GM06990 (cell line): ENCODE measurements at regions not wholly inside any gene's neighbourhood (a gene's known extent, or its start where the extent isn't known, plus 50 kb on each side); places are given as distances from the start of the nearest gene placed in this dataset.

Experiments used
- DNase-seq: peaks from one replicate; pipeline ENCODE4 v3.0.0-alpha.2; 2011; ENCODE audit not compliant: insufficient read length; ENCODE audit errors: extremely low read depth
- H3K27me3 ChIP-seq: replicated peaks from 2 replicates; pipeline ENCODE4 v1.6.0; 2011; ENCODE audit warnings: low read length; ENCODE audit not compliant: control insufficient read depth, insufficient read depth
- H3K36me3 ChIP-seq: 2 replicates; pipeline ENCODE4 v1.5.1; 2011; ENCODE audit warnings: low read length; ENCODE audit not compliant: control insufficient read depth, insufficient read depth
- H3K4me3 ChIP-seq: replicated peaks from 2 replicates; pipeline ENCODE4 v1.5.1; 2011; ENCODE audit warnings: low read depth, mild to moderate bottlenecking, control low read depth, low read length
- CTCF ChIP-seq: IDR thresholded peaks from 2 replicates; pipeline ENCODE4 v1.5.1; 2011; ENCODE audit warnings: low read length, control low read depth, mild to moderate bottlenecking, inconsistent platforms; ENCODE audit not compliant: insufficient read depth, poor library complexity, severe bottlenecking

DNA sequence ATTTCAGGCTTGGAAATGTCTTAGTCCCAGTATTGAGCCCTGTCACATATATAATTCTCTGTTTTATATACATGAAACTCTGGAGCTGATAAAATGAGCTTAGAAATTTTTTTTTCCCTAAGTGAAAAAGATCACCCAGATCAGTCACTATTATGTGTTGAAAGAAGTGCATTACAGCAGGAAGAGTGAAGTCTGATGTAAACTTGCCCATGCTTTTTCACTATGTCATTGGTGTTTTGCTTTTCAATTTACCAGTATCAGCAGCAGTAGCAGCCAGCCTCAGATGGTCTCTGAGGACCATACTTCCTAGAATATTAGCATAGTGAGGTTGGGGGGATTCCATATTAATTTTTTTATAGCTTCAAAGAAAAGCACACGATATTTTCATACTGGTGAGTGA, 255.6 kb upstream of the KCNH8 start:
- TF ChIP-seq CTCF: no peak
- no peaks in the 10 kb centered on the region for H3K36me3 ChIP-seq

GRCh38 chr3:18892047-18892446, 256.3 kb upstream of the KCNH8 start:
- Histone ChIP-seq H3K4me3 (no peak overlapping the region), H3K36me3 (no peaks in the 10 kb centered on the region), H3K27me3 (no peaks in the 10 kb centered on the region)
- no peak for DNase-seq
- no peak for TF ChIP-seq CTCF

More for the DNA sequence above, 255.6 kb upstream of the KCNH8 start:
- DNase-seq: no peak
- Histone ChIP-seq H3K27me3 (no peaks in the 10 kb centered on the region), H3K4me3 (no peak overlapping the region)

GRCh38 chr3:18891641-18892040, 256.7 kb upstream of the KCNH8 start:
- TF ChIP-seq CTCF: no peak
- H3K27me3 ChIP-seq: no peaks in the 10 kb centered on the region
- no peak overlapping the region for H3K4me3 ChIP-seq
- H3K36me3 ChIP-seq: no peaks in the 10 kb centered on the region
- no peak for DNase-seq

DNA sequence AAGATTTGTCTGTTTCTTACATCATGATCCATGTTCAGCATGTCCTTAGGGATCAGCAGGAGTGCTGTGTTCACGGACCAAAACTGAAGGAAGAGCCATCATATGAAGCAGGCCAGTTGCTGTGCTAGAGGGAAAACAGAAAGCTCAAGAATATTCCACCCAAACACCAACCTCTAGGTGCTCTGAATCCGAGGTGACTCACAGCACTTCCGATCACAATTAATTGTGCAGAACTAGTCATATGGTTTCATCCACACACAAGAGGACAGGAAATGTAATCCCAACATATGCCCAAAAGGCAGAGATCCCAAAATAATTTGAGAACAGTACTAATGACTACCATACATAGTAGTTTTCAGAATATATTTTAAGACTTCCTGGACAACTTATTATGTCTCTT, 257.9 kb upstream of the KCNH8 start:
- no peaks in the 10 kb centered on the region for H3K36me3 ChIP-seq
- DNase-seq: no peak
- H3K27me3 ChIP-seq: no peaks in the 10 kb centered on the region
- no peak for TF ChIP-seq CTCF
- no peak overlapping the region for H3K4me3 ChIP-seq

DNA sequence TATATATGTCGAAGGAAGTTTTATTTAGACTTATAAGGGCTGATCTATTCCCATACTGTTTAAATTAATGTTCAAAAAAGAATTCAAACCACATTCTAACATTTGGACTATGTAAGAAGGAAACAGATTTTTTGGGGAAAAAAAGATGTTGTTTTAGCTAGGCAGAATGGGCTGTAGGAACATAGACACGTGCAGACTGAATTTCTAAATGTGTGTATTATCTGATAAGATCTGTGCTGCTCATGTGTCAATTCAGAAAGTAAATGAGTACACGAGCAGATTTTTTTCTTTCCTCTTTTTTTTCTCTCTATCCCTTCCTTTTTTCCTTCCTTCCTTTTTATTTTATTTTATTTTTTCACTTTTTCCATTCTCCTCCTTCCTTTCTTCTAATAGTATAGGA, 259.5 kb upstream of the KCNH8 start:
- H3K27me3 ChIP-seq: no peaks in the 10 kb centered on the region
- no peak for TF ChIP-seq CTCF
- H3K36me3 ChIP-seq: no peaks in the 10 kb centered on the region
- no peak for DNase-seq
- H3K4me3 ChIP-seq: no peak overlapping the region

DNA sequence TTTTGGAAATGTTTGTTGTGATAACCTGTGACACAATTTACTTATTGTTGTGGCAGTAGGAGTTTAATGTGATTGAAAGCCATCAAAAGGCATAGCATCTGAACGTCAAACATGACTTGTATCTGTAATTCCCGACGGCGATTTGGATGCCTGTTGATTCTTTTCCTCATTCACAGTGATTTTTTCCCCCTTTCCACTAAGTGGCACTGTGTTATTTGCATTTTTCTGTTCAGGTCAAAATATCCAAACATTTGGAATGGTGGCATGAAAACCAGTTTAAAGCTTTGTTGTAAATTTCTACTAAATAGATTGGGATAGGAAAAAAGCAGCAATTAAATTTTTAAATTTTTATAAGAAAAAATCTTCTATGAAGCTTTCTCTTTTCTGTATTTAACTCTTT, 259.9 kb upstream of the KCNH8 start:
- no peaks in the 10 kb centered on the region for H3K27me3 ChIP-seq
- TF ChIP-seq CTCF: no peak
- no peak for DNase-seq
- no peak overlapping the region for H3K4me3 ChIP-seq
- H3K36me3 ChIP-seq: no peaks in the 10 kb centered on the region
